NCI-H2227 treated with DMSO at 0.1 percent for 48 hours (cell line): ENCODE measurements at regions not wholly inside any gene's neighbourhood (a gene's known extent, or its start where the extent isn't known, plus 50 kb on each side); places are given as distances from the start of the nearest gene placed in this dataset.

ENCODE experiments used
- DNase-seq: peaks from one replicate; lab custom pipeline; 2025; lab: John Stamatoyannopoulos, UW

GRCh38 chr11:129590753-129591475, 215.3 kb downstream of the BARX2 start:
- no peak for DNase-seq

DNA sequence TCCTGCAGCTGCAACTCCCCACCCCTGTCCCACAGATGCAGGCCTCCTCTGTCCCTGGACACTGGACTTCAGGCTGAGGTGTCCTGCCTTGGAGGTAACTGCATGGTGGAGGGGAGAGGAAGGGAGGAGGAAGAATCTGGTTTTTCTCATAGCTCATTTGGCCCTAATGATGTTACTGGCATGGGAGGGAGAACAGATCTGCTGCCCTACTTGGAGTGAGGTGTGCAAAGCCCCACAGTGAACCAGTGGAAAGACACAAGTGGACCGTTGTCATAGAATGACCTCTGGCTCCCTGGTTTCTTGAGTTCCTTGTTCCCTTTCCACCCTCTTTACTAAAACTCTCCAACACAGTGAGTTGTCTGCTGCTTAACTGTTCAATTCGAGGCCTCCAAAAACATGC, 215.9 kb downstream of the BARX2 start:
- DNase-seq, result no peak

GRCh38 chr11:129592191-129592590, 216.5 kb downstream of the BARX2 start:
- DNase-seq, result no peak

DNA sequence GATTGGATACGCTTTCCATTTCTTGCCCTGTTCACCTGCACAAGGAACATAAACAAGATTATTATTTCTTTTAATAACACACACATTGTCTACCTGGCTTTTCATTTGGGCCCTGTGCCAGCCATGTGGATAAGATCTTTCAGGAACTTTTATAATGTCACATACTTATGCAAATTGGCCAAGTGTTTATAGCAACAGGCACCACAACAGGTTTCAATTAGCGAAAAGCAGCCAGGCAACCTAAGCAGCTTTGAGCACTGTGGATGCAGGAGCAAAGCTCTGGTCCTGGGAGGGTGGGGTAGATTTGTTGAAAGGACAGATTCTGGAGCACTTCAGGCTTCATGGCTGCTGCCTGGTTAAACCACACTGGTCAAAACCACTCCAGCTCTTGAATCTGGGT, 217.4 kb downstream of the BARX2 start:
- DNase-seq, result no peak

- DNase-seq, result no peak
Observed at GRCh38 chr11:129595038-129595962, 219.7 kb downstream of the BARX2 start.

DNA sequence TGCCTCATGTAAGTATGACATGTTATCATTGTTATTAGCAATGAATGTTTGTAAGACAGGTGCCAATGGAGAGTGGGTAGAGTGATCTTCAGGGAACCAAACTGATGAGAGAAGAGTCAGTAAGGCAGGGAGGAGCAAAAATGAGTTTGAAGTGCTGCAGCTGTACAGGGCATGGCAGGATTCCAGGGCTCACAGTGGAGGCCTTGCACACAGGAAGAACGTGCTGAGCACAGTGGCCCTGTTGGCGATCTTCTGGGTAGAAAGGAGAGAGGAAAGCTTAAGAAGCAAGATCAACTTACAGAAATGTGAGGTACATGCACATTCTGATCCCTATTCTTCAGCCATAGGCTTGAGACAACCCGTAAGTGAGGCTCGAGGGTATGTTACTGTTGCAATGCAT, 219.3 kb upstream of the TMEM45B start:
- DNase-seq, result no peak

GRCh38 chr11:129598378-129598777, 217.3 kb upstream of the TMEM45B start:
- DNase-seq, result no peak

DNA sequence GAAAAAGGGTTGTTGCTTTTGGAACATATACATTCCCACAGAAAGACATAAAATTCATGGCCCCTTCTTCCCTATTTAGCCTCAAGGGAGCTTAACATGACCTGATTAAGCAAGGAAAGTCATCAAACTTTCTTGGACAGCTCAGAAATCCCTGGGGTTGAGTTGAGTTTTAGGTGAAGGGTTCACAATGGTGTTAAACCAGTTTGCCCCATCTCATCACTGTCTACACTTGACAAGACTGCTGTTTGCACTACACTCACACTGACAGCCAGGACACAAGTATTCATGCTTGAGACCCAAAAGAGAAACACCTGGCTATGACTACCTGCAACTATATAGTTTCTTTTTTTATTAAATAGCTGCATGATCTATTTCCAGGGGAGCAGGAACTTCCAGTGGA, 209.8 kb upstream of the TMEM45B start:
- DNase-seq, result no peak

GRCh38 chr11:129608711-129609110, 206.9 kb upstream of the TMEM45B start:
- no peak for DNase-seq

- DNase-seq, result no peak
Observed at GRCh38 chr11:129610125-129610524, 205.5 kb upstream of the TMEM45B start.

- DNase-seq, result no peak
Observed at GRCh38 chr11:129610545-129610944, 205.1 kb upstream of the TMEM45B start.

DNA sequence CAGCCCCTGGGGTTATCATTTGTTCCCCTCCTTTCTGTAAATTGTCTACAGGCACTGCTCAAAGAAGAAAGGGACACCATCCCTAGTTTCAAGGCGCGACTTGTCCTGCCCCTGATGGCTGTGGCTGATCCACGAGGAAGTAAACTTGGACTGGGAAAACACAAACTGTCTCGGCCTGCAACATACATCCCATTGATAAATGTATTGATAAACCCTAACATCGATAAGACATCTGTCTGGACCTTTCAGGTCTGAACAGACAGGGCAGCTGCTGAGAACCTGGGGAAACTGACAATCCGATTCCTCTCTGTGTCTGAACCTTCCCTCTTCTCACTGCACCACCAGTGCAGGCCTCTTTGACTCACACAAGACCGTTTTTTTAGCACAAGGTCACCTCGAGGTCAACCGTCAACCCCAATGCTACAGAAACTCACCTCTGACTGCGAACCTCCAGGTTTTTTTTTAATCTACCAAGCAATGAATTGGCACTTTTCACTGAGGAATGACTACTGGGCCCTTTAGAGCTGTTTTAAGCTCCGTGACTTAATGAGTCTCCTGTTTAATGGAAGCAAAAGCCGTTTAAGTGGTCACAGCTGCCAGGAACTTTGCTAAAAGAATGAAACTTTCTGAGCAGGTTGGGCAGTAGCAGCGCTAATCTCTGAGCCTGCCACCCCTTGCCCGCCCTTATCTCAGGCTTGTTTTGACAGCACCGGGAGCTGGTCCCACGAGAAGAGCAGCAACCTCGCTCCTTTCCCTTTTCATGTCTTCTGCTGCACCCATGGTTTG, 203.8 kb upstream of the TMEM45B start:
- DNase-seq, result no peak

- DNase-seq, result no peak
Observed at GRCh38 chr11:129612447-129612961, 203.1 kb upstream of the TMEM45B start.

DNA sequence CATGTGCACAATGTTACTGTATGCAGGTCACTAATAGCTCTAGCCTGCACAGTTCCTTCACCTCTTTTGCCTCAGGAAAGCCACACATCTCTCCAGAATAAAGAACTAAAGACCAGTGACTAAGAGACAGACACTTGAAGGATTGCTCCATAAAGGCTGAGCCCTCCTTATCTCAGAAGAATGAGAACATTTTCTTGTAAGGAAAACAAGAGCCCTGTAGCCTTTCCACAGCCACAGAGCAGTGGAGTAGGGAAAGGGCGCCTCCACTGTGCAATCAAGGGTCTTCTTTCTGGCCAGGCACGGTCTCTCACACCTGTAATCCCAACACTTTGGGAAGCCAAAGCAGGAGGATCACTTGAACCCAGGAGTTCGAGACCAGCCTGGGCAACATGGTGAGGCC, 202.6 kb upstream of the TMEM45B start:
- no peak for DNase-seq

- DNase-seq, result no peak
Observed at GRCh38 chr11:129614256-129614944, 201.2 kb upstream of the TMEM45B start.

DNA sequence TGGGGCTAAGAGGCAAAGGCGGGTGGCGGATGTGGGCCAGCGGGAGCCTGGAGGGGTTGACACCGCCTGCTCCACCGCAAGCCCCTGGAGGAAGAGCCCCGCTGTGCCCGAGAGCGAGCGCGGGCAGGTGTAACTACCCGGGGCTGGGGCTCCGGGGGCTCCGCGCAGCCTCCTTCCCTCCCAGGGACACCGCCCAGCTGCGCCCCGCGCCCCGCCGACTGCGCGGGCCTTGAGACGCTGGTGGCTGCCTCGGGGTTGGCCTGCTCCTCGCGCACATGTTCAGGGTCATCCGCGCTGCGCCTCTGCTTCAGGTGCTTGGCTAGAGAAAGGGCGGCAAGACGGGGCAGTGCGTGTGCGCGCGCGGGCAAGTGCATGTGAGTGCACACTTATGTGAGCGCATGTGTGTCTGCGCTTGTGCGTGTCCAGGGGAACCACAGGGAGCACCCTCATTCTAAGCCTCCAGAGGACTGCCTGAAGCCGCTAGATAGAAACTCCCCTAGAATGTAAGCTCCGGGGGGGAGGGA, 197.5 kb upstream of the TMEM45B start:
- DNase-seq, result no peak

DNA sequence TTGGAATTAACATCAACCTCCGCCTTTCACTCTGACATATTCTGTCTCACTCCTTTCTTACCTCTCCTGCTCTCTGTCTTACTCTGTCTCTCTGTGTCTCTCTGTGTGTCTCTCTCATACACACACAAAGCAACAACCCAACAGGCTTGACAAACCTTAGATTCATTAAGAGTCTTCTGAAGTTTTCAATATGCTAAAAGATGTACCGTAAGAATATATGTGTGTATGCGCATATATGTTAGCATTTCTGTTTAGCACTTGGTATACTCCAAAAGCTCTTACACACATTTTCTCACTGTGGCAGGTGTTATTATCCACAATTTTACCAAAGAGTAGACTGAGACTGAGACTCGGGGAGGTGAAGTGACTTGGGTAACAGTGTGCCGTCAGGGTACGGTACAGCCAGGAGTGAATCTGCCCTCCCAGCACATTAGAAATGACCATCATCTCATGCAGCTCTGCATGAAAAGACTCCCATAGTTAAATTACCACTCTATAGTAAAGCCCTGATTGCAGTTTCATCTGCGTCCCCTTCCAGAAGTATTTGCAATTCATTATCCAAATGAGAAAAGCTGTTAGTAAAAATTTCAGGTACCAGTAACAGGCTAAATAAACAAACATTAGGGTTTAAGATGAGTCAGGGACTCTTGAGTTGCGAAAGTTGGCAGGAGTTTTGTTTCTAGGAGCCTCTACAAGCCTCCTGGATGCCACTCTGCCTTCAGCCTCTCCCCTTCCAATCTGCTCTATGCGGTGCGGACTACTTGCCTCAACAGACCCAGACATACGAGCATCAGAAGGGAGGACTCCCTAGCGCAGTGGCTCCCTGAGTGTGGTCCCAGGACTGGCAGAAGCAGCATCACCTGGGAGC, 195.2 kb upstream of the TMEM45B start:
- no peak for DNase-seq

- no peak for DNase-seq
Observed at GRCh38 chr11:129625930-129626329, 189.7 kb upstream of the TMEM45B start.

GRCh38 chr11:129631201-129631600, 184.4 kb upstream of the TMEM45B start:
- DNase-seq, result no peak

DNA sequence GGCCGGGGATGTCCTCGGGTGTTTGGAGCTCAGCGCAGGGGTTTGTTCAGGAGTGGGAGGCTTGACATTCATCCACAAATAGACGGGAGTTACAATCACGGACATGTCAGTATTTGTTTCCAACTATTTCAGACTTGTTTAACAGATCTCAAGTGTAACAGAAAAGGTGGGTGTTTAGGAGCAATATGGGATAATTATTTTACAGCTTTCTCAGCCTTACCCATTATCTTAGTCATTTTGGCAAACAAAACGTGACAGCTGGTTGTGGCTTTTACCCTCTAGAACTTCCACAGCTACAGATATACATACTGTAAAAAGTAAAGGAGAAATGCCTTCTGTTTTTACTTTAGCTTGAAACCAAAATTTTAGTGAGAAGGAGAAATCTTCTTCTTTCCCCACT, 178.7 kb upstream of the TMEM45B start:
- no peak for DNase-seq
